HG03565 (cell line): ENCODE measurements at regions not wholly inside any gene's neighbourhood (a gene's known extent, or its start where the extent isn't known, plus 50 kb on each side); places are given as distances from the start of the nearest gene placed in this dataset.
A peak's percentile ranks its signal among the peaks of the same experiment; 100 is the strongest.
"Not testable (repeated sequence)": the region's sequence is repeated elsewhere in the genome, so short reads cannot be mapped to it uniquely, and the experiment has no call there.

ENCODE experiments used
- ATAC-seq: cut with Tn5 transposase; IDR thresholded peaks from one replicate; pipeline ENCODE4 v1.9.1; 2021; ENCODE audit warnings: mild to moderate bottlenecking, moderate library complexity; ENCODE audit not compliant: unreplicated experiment

- ATAC-seq, result peak; percentile 77
These were observed 211.1 kb upstream of the NUDT6 start for GRCh38 chr4:123133397-123134050.

DNA sequence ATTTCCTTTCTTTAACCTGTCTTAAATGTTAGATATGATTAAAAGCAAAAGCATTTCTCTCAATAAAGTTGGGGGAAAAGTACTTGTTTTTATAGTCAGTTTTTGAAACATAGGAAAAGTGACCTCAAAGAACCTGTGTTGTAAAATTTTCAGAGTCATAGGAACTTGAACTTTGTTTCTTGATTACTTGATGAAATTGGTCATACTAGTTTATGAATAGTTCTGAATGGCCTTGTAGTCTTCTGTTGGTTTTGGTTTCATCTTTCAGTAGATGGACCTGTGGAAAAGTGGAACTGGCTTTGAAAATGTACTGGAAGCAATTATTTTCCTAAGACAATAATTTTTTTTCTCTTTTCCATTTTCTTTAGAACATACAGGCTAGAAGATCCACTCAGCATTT lies 222.2 kb upstream of the NUDT6 start:
- no peak for ATAC-seq

DNA sequence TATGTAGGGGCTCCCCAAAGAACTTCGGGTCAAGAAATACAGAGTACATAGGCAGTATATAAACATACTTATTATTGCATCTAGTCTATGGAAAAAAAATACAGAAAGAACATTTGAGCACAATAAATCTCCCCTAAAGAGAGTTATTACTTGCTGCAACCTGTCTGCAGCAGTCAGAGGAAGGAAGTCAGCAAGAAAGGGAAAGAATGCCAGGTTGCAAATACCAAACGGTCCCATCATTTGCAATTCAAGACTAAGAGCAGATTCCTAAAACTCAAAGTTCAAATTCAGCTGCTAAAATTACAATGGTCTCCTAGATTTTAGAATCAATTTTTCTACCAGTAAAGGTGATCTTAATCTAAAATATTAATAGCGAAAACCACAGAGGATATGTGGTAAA lies 236.2 kb upstream of the NUDT6 start:
- no peak for ATAC-seq

DNA sequence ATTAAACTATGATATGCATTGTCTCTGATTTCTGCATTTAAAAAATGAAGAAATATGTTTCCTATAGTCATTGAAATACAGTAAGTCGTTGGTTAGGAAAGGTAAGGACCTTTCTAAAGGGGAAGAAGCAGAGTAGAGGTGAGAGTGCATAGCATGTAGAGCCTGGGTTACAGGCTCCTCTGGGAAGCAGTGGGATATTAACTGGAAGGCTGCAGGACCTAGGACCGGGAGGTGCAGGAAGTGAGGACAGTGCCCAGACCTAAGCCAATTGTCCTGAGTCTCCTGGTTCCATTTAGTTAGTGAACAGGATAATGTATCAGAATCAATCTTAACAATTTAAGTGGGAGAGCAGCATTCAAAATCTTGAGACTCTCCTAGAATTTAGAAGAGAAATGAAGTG lies 237.1 kb upstream of the NUDT6 start:
- ATAC-seq, result no peak

- ATAC-seq, result no peak
These were observed 233.7 kb upstream of the SPRY1 start for GRCh38 chr4:123162859-123163258.

GRCh38 chr4:123163501-123163900 lies 233.1 kb upstream of the SPRY1 start:
- ATAC-seq, result no peak

- ATAC-seq, result no peak
These were observed 230.6 kb upstream of the SPRY1 start for GRCh38 chr4:123166023-123166422.

- ATAC-seq, result no peak
These were observed 228.7 kb upstream of the SPRY1 start for GRCh38 chr4:123167931-123168330.

- ATAC-seq, result no peak
These were observed 227.8 kb upstream of the SPRY1 start for GRCh38 chr4:123168812-123169211.

GRCh38 chr4:123170843-123171242 lies 225.8 kb upstream of the SPRY1 start:
- ATAC-seq, result no peak

GRCh38 chr4:123176605-123177004 lies 220.0 kb upstream of the SPRY1 start:
- ATAC-seq, result no peak

GRCh38 chr4:123182289-123182688 lies 214.3 kb upstream of the SPRY1 start:
- ATAC-seq, result no peak

GRCh38 chr4:123183308-123183707 lies 213.3 kb upstream of the SPRY1 start:
- ATAC-seq, result no peak

GRCh38 chr4:123183754-123184153 lies 212.8 kb upstream of the SPRY1 start:
- ATAC-seq, result not testable (repeated sequence)

DNA sequence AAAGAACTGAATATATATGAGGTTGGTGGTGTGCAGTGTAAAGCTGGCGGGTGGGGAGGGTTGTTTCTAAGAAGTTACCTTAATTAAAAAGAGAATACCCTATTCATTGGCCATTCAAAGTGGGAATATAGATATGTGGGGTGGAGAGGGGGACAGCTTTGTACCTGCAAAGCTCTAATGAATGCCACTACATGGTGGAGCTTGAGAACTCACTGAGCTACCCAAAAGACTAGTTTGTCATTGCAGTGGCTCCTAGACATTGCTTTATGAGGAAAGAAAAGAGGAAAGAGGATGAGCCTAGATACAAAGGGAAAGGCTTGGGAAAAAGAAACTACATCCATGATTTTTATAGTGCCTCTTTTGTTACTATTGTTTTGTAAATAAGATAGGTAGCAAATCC lies 209.9 kb upstream of the SPRY1 start:
- no peak for ATAC-seq

- ATAC-seq, result no peak
These were observed 206.4 kb upstream of the SPRY1 start for GRCh38 chr4:123190176-123190575.

GRCh38 chr4:123191728-123192127 lies 204.9 kb upstream of the SPRY1 start:
- ATAC-seq, result no peak

DNA sequence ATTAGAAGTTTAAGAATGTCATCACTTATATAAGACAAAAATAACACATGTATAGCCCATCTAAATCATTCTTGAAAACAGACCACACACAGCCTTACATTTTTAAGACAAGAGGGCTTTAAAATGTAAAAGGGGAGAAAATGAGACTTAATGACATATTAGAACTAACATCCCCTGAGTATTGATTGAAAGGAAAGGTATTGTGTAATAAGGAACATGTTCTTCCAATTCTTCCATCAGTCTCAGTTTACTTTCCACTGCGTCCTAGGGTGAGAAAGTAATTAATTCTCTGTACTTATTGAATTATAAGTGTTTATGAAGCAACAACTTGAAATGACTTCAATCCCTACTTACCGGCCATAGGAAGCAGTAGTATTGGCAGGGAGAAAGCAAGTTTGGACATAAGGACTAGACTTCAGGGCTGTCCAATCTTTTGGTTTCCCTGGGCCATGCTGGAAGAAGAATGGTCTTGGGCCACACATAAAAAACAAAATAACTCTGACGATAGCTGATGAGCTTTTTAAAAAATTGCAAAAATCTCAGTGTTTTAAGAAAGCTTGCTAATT lies 202.7 kb upstream of the SPRY1 start:
- ATAC-seq, result no peak

GRCh38 chr4:123198706-123199105 lies 197.9 kb upstream of the SPRY1 start:
- ATAC-seq, result no peak

GRCh38 chr4:123200051-123200940 lies 196.3 kb upstream of the SPRY1 start:
- no peak for ATAC-seq

- no peak for ATAC-seq
These were observed 191.9 kb upstream of the SPRY1 start for GRCh38 chr4:123204737-123205136.

- ATAC-seq, result no peak
These were observed 190.6 kb upstream of the SPRY1 start for GRCh38 chr4:123206016-123206415.
